Mammary epithelial cell (primary cell): ENCODE measurements at regions not wholly inside any gene's neighbourhood (a gene's known extent, or its start where the extent isn't known, plus 50 kb on each side); places are given as distances from the start of the nearest gene placed in this dataset.

Experiments used
- EZH2 ChIP-seq: IDR thresholded peaks from 2 replicates; pipeline ENCODE4 v1.6.1; 2012; ENCODE audit warnings: low read length, inconsistent platforms, borderline replicate concordance
- TF ChIP-seq, protein P1 (sequence below), 2 donors: IDR thresholded peaks in 1 of 2; conservative IDR thresholded peaks in 1 of 2; 2 replicates each; pipeline ENCODE4 v1.5.1; 2011 to 2012; ENCODE audit warnings: inconsistent platforms in 2 of 2, low read length in 2 of 2, mild to moderate bottlenecking in 2 of 2, control low read depth in 1 of 2, low read depth in 1 of 2; ENCODE audit not compliant: insufficient read depth in 1 of 2; ENCODE audit errors: extremely low read depth in 1 of 2

- TF ChIP-seq, protein P1, sequence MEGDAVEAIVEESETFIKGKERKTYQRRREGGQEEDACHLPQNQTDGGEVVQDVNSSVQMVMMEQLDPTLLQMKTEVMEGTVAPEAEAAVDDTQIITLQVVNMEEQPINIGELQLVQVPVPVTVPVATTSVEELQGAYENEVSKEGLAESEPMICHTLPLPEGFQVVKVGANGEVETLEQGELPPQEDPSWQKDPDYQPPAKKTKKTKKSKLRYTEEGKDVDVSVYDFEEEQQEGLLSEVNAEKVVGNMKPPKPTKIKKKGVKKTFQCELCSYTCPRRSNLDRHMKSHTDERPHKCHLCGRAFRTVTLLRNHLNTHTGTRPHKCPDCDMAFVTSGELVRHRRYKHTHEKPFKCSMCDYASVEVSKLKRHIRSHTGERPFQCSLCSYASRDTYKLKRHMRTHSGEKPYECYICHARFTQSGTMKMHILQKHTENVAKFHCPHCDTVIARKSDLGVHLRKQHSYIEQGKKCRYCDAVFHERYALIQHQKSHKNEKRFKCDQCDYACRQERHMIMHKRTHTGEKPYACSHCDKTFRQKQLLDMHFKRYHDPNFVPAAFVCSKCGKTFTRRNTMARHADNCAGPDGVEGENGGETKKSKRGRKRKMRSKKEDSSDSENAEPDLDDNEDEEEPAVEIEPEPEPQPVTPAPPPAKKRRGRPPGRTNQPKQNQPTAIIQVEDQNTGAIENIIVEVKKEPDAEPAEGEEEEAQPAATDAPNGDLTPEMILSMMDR (conservative IDR thresholded peaks at IDR 0.05 in 1 of 2, IDR thresholded peaks at IDR 0.05 in 1 of 2; ENCODE audit: extremely low read depth in 1 of 2, insufficient read depth in 1 of 2, low read depth in 1 of 2, low read length in 2 of 2) = no peak
- no peak for TF ChIP-seq EZH2
Measured at GRCh38 chr9:126262738-126263137, 63.9 kb upstream of the MVB12B start.
